RWPE1 (cell line): ENCODE measurements at regions not wholly inside any gene's neighbourhood (a gene's known extent, or its start where the extent isn't known, plus 50 kb on each side); places are given as distances from the start of the nearest gene placed in this dataset.
A peak's percentile ranks its signal among the peaks of the same experiment; 100 is the strongest.

ENCODE experiments used
- CTCF ChIA-PET: fragments of 350-600 bp; sonication (Branson Sonifier 250); formaldehyde crosslinking; extraction: SDS; loops from one replicate; lab custom pipeline; 2021; lab: Yijun Ruan, JAX
- POLR2A ChIA-PET: fragments of 400-600 bp; formaldehyde crosslinking; extraction: SDS; loops from one replicate; lab custom pipeline; 2020; ENCODE audit warnings: antibody characterized with exemption; ENCODE audit not compliant: low non-redundant PET; lab: Yijun Ruan, JAX
- DNase-seq: peaks from one replicate; pipeline ENCODE4 v3.0.0; 2012; ENCODE audit warnings: low spot score
- H3K27ac ChIP-seq: fragments of 450-650 bp; 2 replicates; pipeline ENCODE4 v1.5.1; 2017
- TF ChIP-seq, protein P1 (sequence below): fragments of 450-650 bp; conservative IDR thresholded peaks from 2 replicates; pipeline ENCODE4 v1.5.1; 2017; ENCODE audit warnings: low read depth, mild to moderate bottlenecking

DNA sequence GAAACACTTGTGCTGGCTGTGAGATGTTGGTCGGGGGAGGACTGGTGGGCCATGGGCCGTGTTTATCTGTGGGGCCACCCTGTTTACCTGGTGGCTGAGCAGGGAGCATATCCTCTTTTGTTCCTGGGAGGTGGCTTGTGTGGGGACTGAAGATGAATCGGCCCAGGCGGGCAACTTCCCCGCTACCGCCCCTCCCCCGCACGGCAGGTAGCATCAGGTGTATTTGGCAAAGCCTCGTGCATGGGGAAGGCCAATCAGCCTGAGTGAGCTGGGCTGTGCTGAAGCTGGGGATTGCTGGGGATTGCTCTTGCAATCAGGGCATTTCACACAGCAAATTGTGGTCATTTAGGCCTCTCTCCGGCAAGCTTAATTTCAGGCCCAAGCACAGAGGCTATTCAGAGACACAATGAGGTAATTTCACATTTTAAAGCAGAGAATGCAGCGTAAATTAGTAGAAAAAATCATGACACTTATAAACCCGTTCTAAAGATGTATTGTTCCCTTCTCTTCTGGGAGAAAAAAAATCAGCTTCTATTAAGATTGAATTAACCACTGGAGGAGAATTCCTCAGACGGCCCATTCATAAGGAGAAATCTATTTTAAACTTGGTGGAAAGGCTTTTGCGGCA, 197.7 kb upstream of the POU3F1 start:
- ChIA-PET CTCF (no interaction called here), POLR2A (no interaction called here)
- TF ChIP-seq, protein P1, sequence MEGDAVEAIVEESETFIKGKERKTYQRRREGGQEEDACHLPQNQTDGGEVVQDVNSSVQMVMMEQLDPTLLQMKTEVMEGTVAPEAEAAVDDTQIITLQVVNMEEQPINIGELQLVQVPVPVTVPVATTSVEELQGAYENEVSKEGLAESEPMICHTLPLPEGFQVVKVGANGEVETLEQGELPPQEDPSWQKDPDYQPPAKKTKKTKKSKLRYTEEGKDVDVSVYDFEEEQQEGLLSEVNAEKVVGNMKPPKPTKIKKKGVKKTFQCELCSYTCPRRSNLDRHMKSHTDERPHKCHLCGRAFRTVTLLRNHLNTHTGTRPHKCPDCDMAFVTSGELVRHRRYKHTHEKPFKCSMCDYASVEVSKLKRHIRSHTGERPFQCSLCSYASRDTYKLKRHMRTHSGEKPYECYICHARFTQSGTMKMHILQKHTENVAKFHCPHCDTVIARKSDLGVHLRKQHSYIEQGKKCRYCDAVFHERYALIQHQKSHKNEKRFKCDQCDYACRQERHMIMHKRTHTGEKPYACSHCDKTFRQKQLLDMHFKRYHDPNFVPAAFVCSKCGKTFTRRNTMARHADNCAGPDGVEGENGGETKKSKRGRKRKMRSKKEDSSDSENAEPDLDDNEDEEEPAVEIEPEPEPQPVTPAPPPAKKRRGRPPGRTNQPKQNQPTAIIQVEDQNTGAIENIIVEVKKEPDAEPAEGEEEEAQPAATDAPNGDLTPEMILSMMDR: no peak
- no peak for DNase-seq
- no peak overlapping the region for H3K27ac ChIP-seq

DNA sequence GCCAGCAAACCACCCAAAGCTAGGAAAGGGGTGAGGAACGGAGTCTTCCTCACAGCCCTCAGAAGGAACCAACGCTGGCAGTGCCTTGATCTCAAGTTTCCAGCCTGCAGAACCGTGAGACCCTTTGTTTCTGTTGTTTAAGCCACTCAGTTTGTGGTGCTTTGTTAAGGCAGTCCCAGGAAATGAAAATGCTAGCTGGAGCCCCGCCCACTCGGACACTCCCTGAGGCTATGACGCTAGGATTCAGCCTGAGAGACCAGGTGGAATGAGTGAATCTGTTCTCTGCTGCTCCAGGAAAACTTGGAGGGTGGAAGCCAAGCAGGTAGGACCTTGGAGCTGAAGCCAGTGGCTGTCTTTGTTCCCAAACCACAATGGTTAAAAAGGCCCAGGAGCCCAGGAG, 196.5 kb upstream of the POU3F1 start:
- peak; percentile 46 for DNase-seq
- CTCF ChIA-PET: no interaction called here
- POLR2A ChIA-PET: no interaction called here
- TF ChIP-seq, protein P1: no peak
- H3K27ac ChIP-seq: no peak overlapping the region

DNA sequence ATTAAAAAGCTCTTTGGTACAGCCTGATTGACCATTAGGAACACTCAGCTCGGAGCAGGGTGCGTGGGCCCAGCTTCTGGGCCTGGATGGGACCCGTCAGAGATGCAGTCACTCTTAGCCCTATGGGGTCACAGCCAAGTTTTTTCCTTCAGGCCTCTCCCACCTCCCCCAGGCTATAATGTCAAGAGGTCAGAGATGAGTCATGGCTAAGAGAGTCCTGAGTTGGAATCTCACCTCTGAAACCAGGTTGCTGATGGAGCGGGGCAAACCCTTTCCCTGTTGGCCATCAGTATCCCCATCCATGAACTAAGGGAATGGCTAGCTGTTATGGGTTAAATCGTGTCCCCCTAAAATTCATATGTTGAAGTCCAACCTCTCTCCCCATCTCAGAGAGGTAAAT, 195.9 kb upstream of the POU3F1 start:
- no peak for DNase-seq
- H3K27ac ChIP-seq: no peak overlapping the region
- ChIA-PET CTCF (no interaction called here), POLR2A (no interaction called here)
- TF ChIP-seq, protein P1: no peak

DNA sequence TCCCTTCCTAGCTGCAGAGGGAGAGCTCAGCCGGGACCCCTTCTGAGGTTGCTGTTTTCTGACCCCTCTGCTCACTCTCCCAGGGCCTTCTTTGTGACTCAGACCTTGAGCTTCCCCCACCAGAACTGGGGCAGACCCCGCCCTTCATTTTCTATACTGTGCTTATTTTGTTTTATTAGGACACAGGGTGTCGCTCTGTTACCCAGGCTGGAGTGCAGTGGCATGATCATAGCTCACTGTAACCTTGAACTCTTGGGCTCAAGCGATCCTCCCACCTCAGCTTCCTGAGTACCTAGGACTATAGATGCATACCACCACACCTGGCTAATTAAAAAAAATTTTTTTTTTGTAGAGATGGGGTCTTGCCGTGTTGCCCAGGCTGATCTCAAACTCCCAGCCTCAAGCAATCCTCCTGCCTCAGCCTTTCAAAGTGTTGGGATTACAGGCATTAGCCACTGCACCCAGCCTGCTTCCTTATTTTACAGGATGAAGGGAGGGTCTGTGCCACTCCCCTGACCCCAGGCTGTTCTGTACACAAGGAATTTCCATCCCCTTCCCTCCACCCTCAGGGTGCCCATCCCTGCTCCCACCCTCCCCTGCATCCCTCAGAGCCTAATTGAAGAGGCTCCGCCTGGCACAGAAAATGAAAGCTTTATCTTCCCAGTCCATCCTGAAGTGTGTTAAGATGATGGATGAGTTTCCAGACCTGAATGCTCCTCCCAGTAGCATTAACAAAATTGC, 195.2 kb upstream of the POU3F1 start:
- TF ChIP-seq, protein P1: no peak
- DNase-seq: no peak
- POLR2A ChIA-PET: no interaction called here
- CTCF ChIA-PET: interaction anchor here (0.5 kb wide), 1 partner anchor 242 kb away, joined by 3 read pairs; no protein-coding TSS in a partner anchor
- H3K27ac ChIP-seq: no peak overlapping the region

DNA sequence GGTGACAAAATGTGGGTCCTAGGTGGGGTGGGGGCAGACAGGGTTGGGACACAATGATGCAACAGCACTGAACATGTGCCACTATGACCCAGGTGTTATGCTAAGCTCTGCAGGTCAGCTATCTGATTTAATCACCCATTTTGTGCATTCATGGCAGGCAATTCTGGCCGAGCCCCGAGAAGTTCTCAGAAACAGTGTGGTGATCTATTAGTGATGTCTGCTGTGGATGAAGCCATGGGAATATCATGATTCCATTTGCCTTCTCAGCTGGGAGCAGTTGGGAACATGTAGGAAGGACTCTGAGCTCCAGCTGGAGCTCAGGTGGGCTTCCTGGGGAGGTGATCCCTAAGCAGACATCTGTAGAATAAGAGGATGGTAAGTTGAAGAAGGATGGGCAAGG, 194.0 kb upstream of the POU3F1 start:
- no peak overlapping the region for H3K27ac ChIP-seq
- DNase-seq: no peak
- TF ChIP-seq, protein P1: no peak
- ChIA-PET POLR2A (no interaction called here), CTCF (interaction anchor here (0.6 kb wide), 1 partner anchor 689 kb away, joined by 3 read pairs; no protein-coding TSS in a partner anchor)

DNA sequence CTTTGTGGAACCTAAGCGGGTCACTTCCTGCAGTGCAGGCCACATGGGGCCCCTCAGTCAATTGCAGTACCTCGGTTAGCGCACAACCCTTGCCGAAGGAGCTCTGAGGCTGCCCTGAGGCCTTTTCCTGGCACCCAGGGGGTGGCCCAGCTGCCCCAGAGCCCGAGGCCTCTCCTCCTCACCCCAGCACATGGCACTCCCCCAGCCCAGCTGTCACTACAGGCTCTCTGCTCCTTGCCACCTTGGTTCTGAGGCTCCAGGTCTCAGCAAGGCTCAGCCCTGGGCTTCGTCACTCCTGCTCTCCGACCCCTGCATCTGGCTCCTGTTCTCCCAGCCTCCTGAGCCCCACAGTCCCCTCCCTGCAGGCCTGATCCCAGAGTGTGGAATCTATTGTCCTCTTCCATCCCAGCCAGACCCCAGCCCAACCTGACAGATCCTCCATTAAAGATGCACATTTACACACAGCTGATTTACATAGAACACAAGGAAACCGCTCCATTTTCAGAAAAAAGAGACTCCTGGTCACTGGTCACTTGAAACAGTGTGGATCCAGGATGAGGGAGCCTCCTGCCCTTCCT, 192.8 kb upstream of the POU3F1 start:
- ChIA-PET POLR2A (no interaction called here), CTCF (no interaction called here)
- no peak for DNase-seq
- TF ChIP-seq, protein P1: no peak
- H3K27ac ChIP-seq: no peak overlapping the region
